MM.1S (cell line): ENCODE measurements at regions not wholly inside any gene's neighbourhood (a gene's known extent, or its start where the extent isn't known, plus 50 kb on each side); places are given as distances from the start of the nearest gene placed in this dataset.

ENCODE experiments used
- CTCF ChIP-seq: fragments of 300-600 bp; sonication (generic); IDR thresholded peaks from 2 replicates; pipeline ENCODE4 v1.5.1; 2016; ENCODE audit warnings: antibody characterized with exemption, low read length, mixed read lengths
- EZH2 ChIP-seq: fragments of 300-600 bp; sonication (generic); optimal IDR thresholded peaks from 2 replicates; pipeline ENCODE3; 2017; ENCODE audit warnings: low read depth, mild to moderate bottlenecking, antibody characterized with exemption, low read length, mixed read lengths
- EZH2phosphoT487 ChIP-seq: fragments of 300-600 bp; sonication (generic); IDR thresholded peaks from 2 replicates; pipeline ENCODE4 v1.6.1; 2018; ENCODE audit warnings: antibody characterized with exemption, low read length

- no peak for TF ChIP-seq EZH2
- no peak for TF ChIP-seq CTCF
- TF ChIP-seq EZH2phosphoT487: no peak
These were observed 1051.4 kb upstream of the EEF2KMT start for GRCh38 chr16:6149031-6149430.
